ENCODE measurements at regions not wholly inside any gene's neighbourhood (a gene's known extent, or its start where the extent isn't known, plus 50 kb on each side); places are given as distances from the start of the nearest gene placed in this dataset.
"Not testable (repeated sequence)": the region's sequence is repeated elsewhere in the genome, so short reads cannot be mapped to it uniquely, and the experiment has no call there.

- DNase-seq = no peak
Measured at GRCh38 chr5:163185315-163185714, 252.1 kb upstream of the CCNG1 start.

- DNase-seq = no peak
Measured at GRCh38 chr5:163189023-163189553, 248.3 kb upstream of the CCNG1 start.

- no peak for DNase-seq
Measured at GRCh38 chr5:163190283-163190682, 247.1 kb upstream of the CCNG1 start.

- DNase-seq = no peak
Measured at GRCh38 chr5:163190784-163191183, 246.6 kb upstream of the CCNG1 start.

GRCh38 chr5:163193886-163194285 lies 243.5 kb upstream of the CCNG1 start:
- DNase-seq = no peak

- no peak for DNase-seq
Measured at GRCh38 chr5:163205645-163206044, 231.8 kb upstream of the CCNG1 start.

GRCh38 chr5:163221581-163221980 lies 215.8 kb upstream of the CCNG1 start:
- no peak for DNase-seq

- no peak for DNase-seq
Measured at GRCh38 chr5:163222982-163223381, 214.4 kb upstream of the CCNG1 start.

GRCh38 chr5:163244445-163244987 lies 192.9 kb upstream of the CCNG1 start:
- no peak for DNase-seq

- no peak for DNase-seq
Measured at GRCh38 chr5:163245584-163245983, 191.8 kb upstream of the CCNG1 start.

- no peak for DNase-seq
Measured at GRCh38 chr5:163248333-163248732, 189.1 kb upstream of the CCNG1 start.

- DNase-seq = no peak
Measured at GRCh38 chr5:163248871-163249270, 188.5 kb upstream of the CCNG1 start.

- DNase-seq = no peak
Measured at GRCh38 chr5:163252950-163253349, 184.4 kb upstream of the CCNG1 start.

- no peak for DNase-seq
Measured at GRCh38 chr5:163259495-163259894, 177.9 kb upstream of the CCNG1 start.

- DNase-seq = no peak
Measured at GRCh38 chr5:163260471-163260870, 176.9 kb upstream of the CCNG1 start.

GRCh38 chr5:163260961-163261360 lies 176.4 kb upstream of the CCNG1 start:
- DNase-seq = no peak

- no peak for DNase-seq
Measured at GRCh38 chr5:163261647-163262269, 175.6 kb upstream of the CCNG1 start.

GRCh38 chr5:163266249-163266648 lies 171.1 kb upstream of the CCNG1 start:
- DNase-seq = not testable (repeated sequence)

- no peak for DNase-seq
Measured at GRCh38 chr5:163269624-163270023, 167.8 kb upstream of the CCNG1 start.

- no peak for DNase-seq
Measured at GRCh38 chr5:163276466-163276865, 160.9 kb upstream of the CCNG1 start.

- DNase-seq = not testable (repeated sequence)
Measured at GRCh38 chr5:163280897-163281296, 156.5 kb upstream of the CCNG1 start.

- DNase-seq = no peak
Measured at GRCh38 chr5:163281512-163281911, 155.9 kb upstream of the CCNG1 start.

GRCh38 chr5:163293836-163294235 lies 143.6 kb upstream of the CCNG1 start:
- no peak for DNase-seq

- DNase-seq = no peak
Measured at GRCh38 chr5:163303718-163304117, 133.7 kb upstream of the CCNG1 start.

- DNase-seq = no peak
Measured at GRCh38 chr5:163305655-163306054, 131.7 kb upstream of the CCNG1 start.
